HS-5 (cell line): ENCODE measurements at regions not wholly inside any gene's neighbourhood (a gene's known extent, or its start where the extent isn't known, plus 50 kb on each side); places are given as distances from the start of the nearest gene placed in this dataset.
"Not testable (repeated sequence)": the region's sequence is repeated elsewhere in the genome, so short reads cannot be mapped to it uniquely, and the experiment has no call there.

Source experiments
- DNase-seq: peaks from one replicate; pipeline ENCODE4 v3.0.0-alpha.2; 2012; ENCODE audit warnings: low read depth

DNA sequence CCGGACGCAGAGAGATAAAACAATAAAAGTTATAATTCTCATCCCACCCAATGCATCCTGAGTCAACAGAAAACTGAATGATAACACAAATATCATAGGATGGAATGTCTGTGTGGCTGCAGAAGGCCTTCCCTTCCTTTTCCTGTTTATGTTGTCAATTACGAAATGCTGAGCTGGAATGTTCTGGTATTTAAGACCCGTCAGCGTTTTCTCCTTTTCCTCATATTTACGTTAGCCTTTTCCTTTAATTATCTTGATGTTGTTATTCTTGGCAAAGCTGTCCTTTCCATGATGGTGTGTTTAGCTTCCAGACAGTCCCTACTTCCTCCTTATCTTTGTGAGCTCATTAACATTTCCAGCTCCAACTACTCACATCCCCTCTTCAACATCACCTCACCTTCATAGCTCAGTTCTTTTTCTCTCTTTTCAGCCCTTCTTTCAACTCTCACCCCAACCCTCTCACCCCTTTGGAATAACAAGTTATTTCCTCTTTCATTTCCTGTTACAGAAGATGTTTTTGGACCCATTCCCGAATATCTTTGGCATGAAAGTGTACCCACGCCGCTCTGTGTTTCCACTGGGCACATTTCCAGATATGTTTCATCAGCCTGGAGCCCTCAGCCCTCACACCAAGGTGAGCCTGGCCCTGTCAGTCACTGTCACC is 221.6 kb downstream of the NR2F1-AS1 start:
- DNase-seq, result peak; percentile 35

DNA sequence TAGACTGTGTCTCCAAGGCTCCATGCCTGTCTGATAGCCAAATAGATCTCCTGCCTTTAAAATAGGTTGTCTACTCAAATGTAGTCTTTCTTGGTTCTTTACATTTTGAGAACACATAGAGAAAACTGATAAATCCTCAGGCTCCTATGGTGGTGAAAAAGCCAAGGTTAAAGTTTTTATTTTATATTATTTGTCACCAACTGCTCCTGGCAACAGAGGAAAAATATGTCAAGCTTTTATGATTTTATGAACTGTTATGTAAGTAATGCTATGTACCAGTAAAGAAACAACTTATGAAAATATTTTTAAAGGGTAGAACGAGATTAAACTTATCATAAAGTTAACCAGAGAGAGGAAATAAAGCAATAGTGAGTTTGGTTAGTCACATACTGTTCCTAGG is 222.8 kb downstream of the NR2F1-AS1 start:
- no peak for DNase-seq

DNA sequence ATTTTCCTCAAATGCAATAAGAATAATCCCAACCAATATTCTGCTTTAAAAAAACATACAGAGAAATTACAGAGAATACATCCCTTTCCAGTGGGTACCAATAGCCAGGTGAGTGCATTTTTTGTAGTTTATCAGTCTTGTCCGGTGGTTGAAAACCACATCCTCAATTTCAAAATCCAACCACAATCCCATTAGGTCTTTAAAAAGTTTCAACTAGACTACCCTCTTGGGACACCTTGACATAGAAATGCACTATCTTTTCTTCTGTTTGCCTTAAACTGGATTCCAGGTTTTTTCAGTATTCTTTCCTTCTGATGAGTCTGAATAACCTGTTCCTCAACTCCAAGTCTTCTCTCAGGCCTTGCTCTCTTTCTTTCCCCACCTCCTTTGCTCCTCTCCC is 223.3 kb downstream of the NR2F1-AS1 start:
- DNase-seq, result no peak

- no peak for DNase-seq
Observed at GRCh38 chr5:93355691-93356090, 225.3 kb downstream of the NR2F1-AS1 start.

DNA sequence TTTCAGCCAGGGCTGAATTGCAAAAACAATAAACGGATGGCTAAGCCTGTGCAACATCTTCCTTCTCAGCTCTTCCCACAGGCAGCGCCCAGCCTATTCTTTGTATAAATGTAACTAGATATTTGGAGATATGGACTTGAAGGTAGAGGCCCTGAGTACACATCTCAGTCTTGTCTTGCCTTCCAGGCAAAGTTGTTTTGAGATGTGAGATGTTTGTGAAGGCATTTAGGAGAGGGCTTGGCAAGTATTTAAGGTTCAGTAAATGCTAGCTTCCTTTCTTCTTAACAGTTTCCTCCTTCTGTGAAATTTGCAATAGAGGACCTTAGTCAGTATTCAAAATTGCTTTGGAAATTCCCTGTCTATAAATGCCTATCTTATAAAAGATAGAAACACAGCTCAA is 228.8 kb downstream of the NR2F1-AS1 start:
- DNase-seq, result no peak

- DNase-seq, result peak; percentile 35
Observed at GRCh38 chr5:93349613-93350012, 231.4 kb downstream of the NR2F1-AS1 start.

DNA sequence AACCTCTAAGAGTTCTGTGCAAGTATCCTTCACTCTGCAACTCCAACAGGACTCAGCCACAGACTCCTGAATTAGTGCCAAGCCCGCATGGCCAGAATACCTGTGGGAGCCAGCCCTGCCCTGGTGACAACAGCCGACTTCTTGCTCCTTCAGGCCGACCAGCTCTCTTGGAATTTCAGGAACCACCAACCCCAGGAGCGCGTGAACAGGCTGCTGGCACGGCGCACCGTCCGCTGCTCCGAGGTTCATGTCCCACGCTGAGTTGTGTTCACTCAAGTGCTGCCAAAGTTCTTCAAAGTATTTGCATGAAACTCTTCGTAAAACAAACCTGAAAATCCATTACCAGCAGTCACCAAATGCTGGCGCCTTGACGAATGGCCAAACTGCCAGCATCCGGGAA is 232.8 kb downstream of the NR2F1-AS1 start:
- DNase-seq, result no peak

GRCh38 chr5:93346850-93347249 is 234.2 kb downstream of the NR2F1-AS1 start:
- not testable (repeated sequence) for DNase-seq

DNA sequence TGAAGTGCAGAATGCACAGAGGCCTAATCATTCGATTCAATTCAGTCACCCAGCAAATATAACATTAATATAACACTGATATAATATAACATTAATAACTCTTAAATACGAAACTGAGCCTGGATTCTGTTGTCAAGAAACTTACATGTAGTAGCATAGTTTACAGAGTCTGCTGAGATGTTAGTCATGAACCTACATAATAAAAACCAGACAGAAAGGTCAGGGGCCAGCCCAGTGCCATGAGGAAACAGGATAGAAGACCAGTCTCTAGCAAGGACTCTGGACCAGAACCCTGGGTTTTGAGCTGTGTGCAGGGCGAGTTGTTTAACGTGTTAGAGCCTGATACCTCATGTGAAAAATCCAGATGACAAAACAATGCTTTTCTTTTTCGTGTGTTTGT is 234.7 kb downstream of the NR2F1-AS1 start:
- DNase-seq, result no peak

DNA sequence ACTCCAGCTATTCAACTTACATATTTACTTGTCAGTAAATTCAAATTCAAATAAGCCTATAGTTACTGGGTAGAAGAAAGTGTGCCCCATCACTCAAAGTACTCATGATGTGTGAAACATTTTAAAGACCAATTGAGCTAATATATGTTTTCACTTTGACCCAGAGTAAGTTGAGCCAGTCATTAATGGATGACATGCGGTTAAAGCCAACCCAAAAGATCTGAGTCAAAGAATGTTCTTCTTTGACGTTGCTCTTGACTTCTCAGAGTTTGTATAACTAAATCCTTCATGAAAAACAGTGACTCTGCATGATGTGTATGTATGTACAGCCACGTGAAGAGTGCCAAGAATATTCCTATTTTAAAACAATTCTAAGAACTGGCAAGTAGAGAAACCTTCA is 237.4 kb downstream of the NR2F1-AS1 start:
- no peak for DNase-seq

GRCh38 chr5:93342563-93343061 is 238.4 kb downstream of the NR2F1-AS1 start:
- no peak for DNase-seq

DNA sequence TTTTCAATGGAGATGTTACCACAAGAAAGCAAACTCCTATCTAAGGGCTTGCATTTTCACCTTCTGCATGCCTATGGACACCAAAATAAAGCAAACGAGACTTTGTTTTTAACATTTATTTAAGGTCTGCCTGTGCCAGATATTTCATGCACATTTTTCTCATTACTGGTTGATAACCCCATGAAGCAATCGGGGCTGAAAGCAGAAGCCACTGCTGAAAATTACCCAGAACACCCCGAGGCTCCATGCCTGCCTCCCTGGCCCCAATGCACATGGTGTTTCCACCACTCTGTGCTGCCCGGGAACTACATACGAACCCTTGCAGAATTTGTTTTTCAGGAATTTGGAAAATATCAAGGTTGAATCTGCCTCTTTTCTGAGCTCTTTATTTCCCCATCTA is 240.1 kb downstream of the NR2F1-AS1 start:
- DNase-seq, result no peak

GRCh38 chr5:93337138-93337537 is 243.9 kb downstream of the NR2F1-AS1 start:
- no peak for DNase-seq

DNA sequence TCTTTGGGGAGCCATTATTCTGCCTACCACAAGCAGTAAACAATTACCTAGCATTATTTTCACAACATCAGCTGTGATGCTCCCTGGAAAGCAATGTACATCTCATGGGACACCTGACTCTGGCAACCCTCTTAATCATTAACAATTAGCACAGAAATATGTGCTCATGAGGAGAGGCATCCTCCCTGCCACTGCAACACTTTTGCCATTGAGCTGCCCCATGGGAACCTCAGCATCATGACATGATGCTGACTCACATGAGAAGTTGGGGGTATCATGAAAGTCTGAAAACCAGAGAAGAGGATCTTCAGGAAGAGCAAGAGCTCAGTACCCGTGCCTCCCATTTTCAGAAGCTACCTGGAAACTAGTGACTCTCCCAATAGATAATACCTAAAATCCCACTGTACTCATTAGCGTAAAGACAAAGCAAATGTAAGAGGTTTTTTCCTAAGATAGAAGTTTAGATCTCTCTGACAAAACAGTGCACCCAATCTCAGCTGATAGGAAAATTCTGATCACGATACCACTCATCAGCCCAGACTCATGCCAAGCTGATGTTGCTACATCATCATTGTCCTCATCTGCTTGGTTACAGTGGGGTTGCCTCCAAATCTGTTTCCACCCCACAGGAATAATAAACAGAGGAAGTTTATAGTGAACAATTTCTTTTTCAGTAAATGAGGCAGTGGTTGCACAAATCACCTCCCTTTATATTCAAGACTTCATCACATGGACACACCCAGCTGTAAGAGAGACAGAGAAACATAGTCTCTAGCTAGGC is 244.5 kb downstream of the NR2F1-AS1 start:
- DNase-seq, result no peak

- DNase-seq, result no peak
Observed at GRCh38 chr5:93331863-93332262, 249.2 kb downstream of the NR2F1-AS1 start.

- DNase-seq, result no peak
Observed at GRCh38 chr5:93331241-93331640, 249.8 kb downstream of the NR2F1-AS1 start.

DNA sequence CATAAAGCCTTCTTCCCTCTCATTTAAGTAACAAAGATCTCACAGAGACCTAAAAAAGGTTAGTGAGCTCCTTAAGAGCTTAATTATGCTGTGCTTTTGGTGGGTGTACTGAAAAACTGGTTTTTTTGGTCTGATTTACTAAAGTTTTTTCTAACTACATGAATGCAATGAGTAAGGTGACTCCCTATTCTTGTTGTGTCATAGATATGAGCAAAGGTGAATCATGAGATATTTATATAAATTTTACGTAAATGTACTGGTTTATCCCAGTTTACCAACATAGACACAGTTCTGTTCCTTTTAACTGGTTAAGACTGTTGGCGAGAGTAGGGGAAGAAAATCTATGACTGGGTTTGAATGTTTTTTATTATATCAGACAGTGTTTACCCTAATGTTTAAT is 250.5 kb downstream of the NR2F1-AS1 start:
- no peak for DNase-seq

- DNase-seq, result no peak
Observed at GRCh38 chr5:93329756-93330155, 251.3 kb downstream of the NR2F1-AS1 start.

DNA sequence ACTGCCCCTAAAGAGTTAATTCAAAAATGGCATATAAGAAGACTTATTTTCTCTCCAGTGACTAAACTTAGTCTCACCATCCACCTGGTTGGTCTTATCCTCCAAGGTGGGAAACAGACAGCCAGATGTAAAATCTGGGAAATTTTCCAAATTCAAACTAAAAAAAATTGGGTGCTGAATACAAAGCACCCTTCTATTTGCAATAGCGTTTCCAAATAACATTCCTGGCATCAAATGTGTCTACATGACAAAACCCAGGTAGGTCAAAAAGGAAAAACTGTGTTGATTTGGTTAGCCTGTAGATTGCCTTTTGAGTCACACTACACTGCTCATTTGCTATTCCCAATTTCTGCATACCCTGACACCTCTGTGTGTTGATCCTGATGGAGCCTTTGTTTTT is 252.2 kb downstream of the NR2F1-AS1 start:
- no peak for DNase-seq

DNA sequence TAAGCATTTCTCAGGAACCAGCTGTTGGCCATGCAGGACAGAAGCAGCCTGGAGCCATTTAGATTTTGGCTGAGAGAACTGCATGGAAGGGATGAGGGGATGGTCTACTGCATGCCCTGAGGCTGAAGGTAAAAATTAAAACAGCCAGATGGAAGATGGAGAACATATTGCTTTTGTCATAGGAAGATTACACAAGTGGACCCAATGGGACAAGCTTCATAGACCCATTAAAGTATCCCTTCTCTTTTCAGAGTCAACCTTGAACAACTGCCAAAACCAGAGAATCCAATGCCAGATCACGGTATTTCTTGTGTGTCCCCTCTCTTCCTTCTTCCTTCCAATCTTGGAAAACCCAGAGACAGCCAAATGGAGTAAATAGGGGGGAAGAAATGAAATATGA is 253.4 kb downstream of the NR2F1-AS1 start:
- DNase-seq, result no peak

DNA sequence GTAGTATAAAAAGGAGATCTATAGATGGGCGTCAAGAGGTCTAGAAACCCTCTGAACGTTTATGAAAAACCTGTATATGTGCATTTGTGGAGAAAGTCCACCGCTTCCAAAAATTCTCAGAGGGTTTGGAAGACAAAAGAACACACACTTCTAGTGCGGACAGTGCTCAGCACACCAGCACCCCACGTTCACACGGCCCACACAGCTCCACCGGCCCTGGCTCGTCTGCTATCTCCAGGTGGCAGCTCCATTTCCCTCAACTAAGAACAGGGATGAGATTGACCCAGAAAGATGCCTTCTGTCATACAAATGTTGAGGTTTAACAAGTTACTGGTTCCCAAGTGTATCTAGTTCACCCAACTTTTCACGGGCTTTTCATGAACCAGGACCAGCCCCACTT is 255.1 kb downstream of the NR2F1-AS1 start:
- DNase-seq, result no peak

DNA sequence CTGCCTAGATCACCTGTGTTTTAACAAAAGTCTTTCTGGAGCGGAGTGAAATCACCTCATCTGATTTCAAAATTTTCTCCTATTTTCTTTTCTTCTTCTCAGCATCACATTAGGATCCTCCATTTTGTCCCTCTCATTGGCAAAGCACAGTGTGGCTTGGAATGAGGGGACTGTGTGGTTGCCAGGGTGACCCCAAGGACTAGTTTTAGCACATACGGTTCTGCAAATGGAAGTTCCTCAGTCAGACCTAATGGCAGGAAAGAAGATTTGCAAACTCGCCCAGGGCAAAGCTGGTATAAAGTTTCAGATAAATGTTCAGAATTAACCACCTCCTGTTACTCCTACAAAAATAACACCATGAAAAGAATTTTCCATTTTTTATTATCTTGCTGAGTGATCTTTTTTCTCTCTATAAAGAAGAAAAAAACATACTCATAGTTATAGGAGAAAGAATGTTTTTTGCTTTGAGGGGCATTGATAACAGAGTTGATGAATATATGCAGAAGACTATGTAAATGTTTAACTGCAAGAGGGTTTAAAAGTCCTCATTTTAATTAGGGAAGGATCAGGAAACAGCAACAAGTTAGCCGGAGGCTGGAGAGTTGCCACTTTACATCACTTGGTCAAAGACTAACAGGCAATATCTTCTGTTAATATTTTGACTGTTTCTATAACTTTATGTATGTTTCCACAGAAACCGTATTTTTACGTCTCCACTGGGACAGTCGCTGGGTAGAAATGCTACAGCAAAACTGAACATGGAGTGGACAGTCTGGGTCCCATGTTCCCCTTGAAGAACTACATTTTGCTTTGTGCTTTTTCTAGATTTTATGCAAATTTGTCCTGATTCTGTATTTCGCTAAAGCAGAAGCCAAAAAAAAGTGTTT is 257.8 kb downstream of the NR2F1-AS1 start:
- no peak for DNase-seq
